ENCODE measurements at regions not wholly inside any gene's neighbourhood (a gene's known extent, or its start where the extent isn't known, plus 50 kb on each side); places are given as distances from the start of the nearest gene placed in this dataset.

GRCh38 chr6:138692058-138692977 is 81.3 kb upstream of the CCDC28A start:
- DNase-seq (ENCODE audit: low read depth, low spot score), result peak; percentile 90

GRCh38 chr6:138692978-138693909 is 80.3 kb upstream of the CCDC28A start:
- peak; percentile 89 for DNase-seq (ENCODE audit: low read depth, low spot score)

GRCh38 chr6:138695193-138695592 is 78.4 kb upstream of the CCDC28A start:
- no peak for DNase-seq (ENCODE audit: low read depth, low spot score)

GRCh38 chr6:138714493-138714892 is 59.1 kb upstream of the CCDC28A start:
- DNase-seq (ENCODE audit: low read depth, low spot score), result no peak

- DNase-seq (ENCODE audit: low read depth, low spot score), result no peak
Measured at GRCh38 chr6:138716013-138716412, 57.6 kb upstream of the CCDC28A start.

GRCh38 chr6:138716971-138717665 is 56.5 kb upstream of the CCDC28A start:
- DNase-seq (ENCODE audit: low read depth, low spot score), result no peak

GRCh38 chr6:138719011-138719635 is 54.4 kb upstream of the CCDC28A start:
- no peak for DNase-seq (ENCODE audit: low read depth, low spot score)

- DNase-seq (ENCODE audit: low read depth, low spot score), result no peak
Measured at GRCh38 chr6:138719744-138720143, 53.8 kb upstream of the CCDC28A start.

- peak; percentile 62 for DNase-seq (ENCODE audit: low read depth, low spot score)
Measured at GRCh38 chr6:138722425-138723371, 50.9 kb upstream of the CCDC28A start.

Data from astrocyte of the hippocampus (primary cell).